ENCODE measurements at regions not wholly inside any gene's neighbourhood (a gene's known extent, or its start where the extent isn't known, plus 50 kb on each side); places are given as distances from the start of the nearest gene placed in this dataset.

DNA sequence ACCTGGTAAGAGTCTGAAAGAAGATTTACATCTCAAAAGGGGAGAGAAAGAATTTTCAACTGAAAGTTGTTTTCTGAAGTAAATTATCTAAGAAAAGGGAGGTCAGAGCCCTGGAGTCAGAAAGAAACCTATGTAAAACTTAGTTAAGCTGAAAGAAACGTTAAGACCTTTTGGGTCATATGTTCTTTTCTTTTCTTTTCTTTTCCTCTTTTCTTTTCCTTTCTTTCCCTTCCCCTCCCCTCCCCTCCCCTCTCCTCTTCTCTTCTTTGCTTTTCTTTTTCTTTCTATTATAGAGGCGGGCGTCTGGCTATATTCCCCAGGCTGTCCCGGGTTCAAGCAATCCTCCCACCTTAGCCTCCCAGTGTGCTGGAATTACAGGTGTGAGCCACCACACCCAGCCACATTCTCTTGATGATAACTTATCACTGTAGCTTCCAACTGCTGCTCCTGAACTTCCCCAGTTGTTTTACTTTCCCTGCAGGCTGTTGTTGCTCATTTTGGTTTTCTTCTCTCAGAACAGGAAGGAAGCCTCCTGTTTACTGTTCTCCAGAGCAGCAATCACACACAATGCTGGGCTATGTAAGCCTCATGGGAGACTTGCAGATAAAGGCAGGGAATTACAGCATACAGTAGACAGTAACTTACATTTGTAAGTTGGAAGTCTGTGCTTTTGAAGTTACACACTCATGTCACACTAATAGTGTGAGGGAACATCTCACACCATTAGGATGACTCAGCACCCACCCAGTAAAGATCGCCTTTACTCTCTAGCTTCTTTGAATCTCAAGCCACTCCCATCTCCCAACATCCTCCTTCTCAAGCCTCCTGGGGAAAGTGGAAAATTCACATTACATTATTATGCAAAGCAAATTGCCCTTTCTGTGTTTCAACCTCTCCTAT, 2216.6 kb upstream of the WWC1 start:
- Histone ChIP-seq H3K36me3 (ENCODE audit: control insufficient read depth, insufficient read depth, low read length) (no peaks in the 10 kb centered on the region), H3K4me3 (replicated peaks; ENCODE audit: low read depth, low read length) (no peak overlapping the region), H3K27me3 (replicated peaks; ENCODE audit: control insufficient read depth, insufficient read depth, low read length) (no peaks in the 10 kb centered on the region)
- no peak for DNase-seq (ENCODE audit: extremely low read depth, insufficient read length)
- TF ChIP-seq, protein P1, sequence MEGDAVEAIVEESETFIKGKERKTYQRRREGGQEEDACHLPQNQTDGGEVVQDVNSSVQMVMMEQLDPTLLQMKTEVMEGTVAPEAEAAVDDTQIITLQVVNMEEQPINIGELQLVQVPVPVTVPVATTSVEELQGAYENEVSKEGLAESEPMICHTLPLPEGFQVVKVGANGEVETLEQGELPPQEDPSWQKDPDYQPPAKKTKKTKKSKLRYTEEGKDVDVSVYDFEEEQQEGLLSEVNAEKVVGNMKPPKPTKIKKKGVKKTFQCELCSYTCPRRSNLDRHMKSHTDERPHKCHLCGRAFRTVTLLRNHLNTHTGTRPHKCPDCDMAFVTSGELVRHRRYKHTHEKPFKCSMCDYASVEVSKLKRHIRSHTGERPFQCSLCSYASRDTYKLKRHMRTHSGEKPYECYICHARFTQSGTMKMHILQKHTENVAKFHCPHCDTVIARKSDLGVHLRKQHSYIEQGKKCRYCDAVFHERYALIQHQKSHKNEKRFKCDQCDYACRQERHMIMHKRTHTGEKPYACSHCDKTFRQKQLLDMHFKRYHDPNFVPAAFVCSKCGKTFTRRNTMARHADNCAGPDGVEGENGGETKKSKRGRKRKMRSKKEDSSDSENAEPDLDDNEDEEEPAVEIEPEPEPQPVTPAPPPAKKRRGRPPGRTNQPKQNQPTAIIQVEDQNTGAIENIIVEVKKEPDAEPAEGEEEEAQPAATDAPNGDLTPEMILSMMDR (IDR thresholded peaks at IDR 0.05; ENCODE audit: insufficient read depth, low read length, poor library complexity, severe bottlenecking): no peak

DNA sequence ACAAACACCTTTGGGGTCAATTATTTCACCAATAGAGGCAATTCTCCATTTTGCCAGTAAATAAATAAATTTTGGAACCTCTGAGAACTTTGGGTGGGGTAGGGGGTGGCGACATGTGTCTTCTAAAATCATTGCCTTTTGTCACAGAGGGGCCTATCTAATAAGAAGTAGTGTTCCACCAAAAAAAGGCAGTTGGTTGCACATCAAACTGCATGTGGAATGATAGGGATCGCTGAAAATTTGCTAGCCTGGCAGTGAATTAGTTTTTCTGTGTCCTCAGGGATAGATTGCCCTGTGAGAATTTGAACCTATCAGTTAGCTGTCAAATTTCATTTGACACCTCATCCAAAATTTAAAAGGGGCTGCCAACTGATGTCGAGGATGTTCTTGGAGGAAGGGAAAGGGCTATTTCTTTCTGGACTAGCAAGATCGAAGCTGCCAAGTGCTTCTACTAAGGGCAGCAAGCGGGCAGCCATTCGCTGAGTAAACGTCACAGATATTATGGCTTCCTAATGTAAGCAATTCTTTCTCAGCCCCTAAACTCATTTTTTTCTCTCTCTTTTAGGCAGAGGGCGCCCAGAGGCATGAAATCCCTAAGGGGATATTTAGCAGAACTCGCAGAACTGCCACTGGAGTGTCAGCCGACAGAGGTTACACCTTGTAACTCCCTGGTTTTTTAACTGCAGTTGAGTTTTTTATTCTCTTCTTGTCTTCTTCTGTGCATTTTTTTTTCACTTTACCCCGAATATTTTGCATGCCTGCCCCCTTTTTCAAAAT, 2208.1 kb upstream of the WWC1 start:
- no peak for DNase-seq (ENCODE audit: extremely low read depth, insufficient read length)
- Histone ChIP-seq H3K36me3 (ENCODE audit: control insufficient read depth, insufficient read depth, low read length) (no peaks in the 10 kb centered on the region), H3K27me3 (replicated peaks; ENCODE audit: control insufficient read depth, insufficient read depth, low read length) (no peaks in the 10 kb centered on the region), H3K4me3 (replicated peaks; ENCODE audit: low read depth, low read length) (no peak overlapping the region)
- TF ChIP-seq, protein P1 (IDR thresholded peaks at IDR 0.05; ENCODE audit: insufficient read depth, low read length, poor library complexity, severe bottlenecking): no peak

DNA sequence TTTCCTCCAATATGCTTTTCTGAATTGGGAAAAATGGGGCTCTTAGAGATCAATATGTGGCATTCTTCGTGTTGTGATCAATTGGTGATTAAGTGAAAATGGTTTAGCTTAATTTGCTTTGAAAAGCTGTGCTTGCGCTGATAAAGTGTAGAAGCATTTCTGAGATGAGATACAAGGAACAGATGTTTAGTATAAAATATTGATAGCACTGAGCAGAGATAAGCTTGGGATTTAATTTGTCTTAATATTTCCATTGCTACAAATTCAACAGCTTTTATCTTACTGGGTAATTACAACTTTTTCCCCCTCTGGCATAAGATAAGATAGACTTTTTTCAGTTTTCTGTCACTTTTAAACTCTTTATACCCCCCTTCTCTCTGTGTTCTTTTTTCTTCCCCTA, 2204.9 kb upstream of the WWC1 start:
- TF ChIP-seq, protein P1 (IDR thresholded peaks at IDR 0.05; ENCODE audit: insufficient read depth, low read length, poor library complexity, severe bottlenecking): no peak
- Histone ChIP-seq H3K27me3 (replicated peaks; ENCODE audit: control insufficient read depth, insufficient read depth, low read length) (no peaks in the 10 kb centered on the region), H3K4me3 (replicated peaks; ENCODE audit: low read depth, low read length) (no peak overlapping the region), H3K36me3 (ENCODE audit: control insufficient read depth, insufficient read depth, low read length) (no peaks in the 10 kb centered on the region)
- no peak for DNase-seq (ENCODE audit: extremely low read depth, insufficient read length)

DNA sequence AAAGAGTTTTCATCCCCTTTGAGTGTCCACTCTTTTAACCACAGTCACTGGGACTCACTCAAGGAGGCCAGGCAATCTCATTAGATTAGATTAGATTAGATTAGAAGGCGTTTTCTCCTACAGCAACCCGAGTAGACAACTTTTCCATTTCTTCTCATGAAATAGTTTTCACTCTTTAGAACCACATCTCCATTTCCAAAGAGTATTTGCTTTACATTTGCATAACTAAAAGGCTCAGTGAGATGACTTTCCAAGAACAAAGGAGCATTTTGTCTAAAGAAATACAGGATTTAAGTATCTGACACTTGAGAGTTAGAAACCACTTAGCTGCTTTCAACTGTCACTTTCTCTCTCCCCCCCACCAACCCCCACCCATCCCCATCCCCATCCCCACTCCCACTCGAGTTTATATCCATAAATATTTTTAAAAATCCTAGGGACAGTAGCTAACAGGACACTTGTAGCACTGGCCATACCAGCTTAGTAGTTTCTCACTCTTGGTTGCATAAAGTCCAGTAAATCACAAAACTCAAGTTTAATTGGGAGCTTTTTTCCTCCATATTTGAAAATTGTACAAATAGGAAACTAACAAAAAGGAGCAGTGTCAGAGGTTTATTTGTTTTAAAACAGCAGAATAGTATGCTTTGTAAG, 2202.9 kb upstream of the WWC1 start:
- TF ChIP-seq, protein P1 (IDR thresholded peaks at IDR 0.05; ENCODE audit: insufficient read depth, low read length, poor library complexity, severe bottlenecking): no peak
- Histone ChIP-seq H3K27me3 (replicated peaks; ENCODE audit: control insufficient read depth, insufficient read depth, low read length) (no peaks in the 10 kb centered on the region), H3K4me3 (replicated peaks; ENCODE audit: low read depth, low read length) (no peak overlapping the region), H3K36me3 (ENCODE audit: control insufficient read depth, insufficient read depth, low read length) (no peaks in the 10 kb centered on the region)
- DNase-seq (ENCODE audit: extremely low read depth, insufficient read length): no peak

DNA sequence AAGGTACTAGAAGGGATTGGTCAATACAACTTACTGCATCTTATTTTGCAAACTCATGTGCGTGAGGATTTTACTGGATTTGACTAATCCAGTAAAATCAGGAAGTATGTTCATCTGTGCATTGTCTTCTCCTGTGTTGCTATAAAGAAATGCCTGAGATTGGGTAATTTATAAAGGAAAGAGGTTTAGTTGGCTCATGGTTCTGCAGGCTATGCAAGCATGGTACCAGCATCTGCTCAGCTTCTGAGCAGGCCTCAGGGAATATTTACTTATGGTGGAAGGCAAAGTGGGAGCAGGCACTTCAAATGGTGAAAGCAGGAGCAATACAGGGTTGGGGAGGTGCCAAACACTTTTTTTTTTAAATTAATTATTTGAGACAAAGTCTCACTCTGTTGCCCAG, 2199.5 kb upstream of the WWC1 start:
- TF ChIP-seq, protein P1 (IDR thresholded peaks at IDR 0.05; ENCODE audit: insufficient read depth, low read length, poor library complexity, severe bottlenecking): no peak

More for the DNA sequence above, 2199.5 kb upstream of the WWC1 start:
- Histone ChIP-seq H3K36me3 (ENCODE audit: control insufficient read depth, insufficient read depth, low read length) (no peaks in the 10 kb centered on the region), H3K27me3 (replicated peaks; ENCODE audit: control insufficient read depth, insufficient read depth, low read length) (no peaks in the 10 kb centered on the region), H3K4me3 (replicated peaks; ENCODE audit: low read depth, low read length) (no peak overlapping the region)
- DNase-seq (ENCODE audit: extremely low read depth, insufficient read length): no peak
